GM19452 (cell line): ENCODE measurements at regions not wholly inside any gene's neighbourhood (a gene's known extent, or its start where the extent isn't known, plus 50 kb on each side); places are given as distances from the start of the nearest gene placed in this dataset.

Source experiments
- ATAC-seq: cut with Tn5 transposase; IDR thresholded peaks from one replicate; pipeline ENCODE4 v1.9.1; 2021; ENCODE audit not compliant: unreplicated experiment

DNA sequence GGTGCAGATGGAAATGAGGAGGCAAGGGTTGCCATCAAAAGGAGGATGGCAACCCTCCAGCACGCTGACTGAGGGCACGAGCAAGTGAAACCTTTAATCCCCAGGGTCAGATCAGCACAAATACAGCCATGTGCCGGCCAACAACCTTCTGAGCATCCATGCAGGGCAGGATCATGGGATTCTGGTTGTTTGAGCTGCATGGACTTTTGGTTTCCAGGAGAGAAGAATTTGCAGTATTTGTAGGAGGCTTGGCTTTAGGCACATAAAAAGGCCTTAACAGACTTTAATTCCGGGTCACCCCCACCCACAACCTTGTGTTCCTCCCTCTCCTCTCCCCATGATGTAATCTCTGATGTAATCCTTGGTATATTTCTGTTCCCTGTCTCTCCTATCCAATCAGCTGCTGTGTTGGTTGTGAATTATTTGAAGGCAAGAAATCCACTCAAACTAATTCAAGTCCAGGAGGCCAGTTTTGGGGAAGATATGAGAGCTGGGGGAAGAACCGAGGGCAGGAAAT lies 254.3 kb downstream of the SHQ1 start:
- no peak for ATAC-seq

DNA sequence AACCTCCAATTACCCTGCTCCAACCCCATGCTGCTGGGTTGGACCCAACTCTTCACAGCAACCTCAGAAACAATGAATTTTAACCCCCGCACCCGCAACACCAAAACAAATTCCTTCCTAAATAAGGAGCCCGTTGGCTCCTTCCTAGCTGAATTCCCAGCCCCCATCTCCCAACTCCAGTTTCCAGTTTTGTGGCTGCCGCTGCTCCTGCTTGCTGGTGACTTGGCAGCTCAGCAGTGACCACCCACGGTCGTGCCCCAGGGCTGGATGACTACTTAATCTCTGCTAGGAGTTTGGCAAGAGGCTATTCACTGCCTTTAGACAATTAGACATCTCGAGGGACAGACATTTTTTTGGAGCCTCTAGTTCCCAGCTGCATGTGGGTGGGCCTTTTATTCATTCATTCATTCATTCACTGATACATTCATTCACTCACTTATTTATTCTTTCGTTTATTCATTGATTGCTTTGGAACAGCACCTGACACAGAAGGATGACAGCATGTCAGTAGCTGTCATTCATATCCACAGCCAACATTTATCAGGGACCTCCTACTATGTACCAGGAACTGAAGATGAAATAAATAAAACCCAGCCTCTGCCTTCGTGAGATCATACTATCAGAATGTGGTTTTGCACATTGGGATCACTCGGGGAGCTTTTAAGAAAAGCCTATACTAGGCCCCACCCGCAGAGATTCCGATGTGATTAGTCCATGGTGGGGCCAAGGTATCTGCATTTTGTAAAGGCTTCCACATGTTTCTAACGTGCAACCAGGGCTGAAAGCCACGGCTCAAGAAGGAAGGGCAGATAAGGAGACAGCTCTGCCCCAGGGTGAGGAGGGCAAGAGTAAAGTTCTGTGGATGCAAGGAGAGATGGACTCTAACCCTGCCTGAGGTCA lies 256.5 kb downstream of the SHQ1 start:
- ATAC-seq, result no peak

- no peak for ATAC-seq
These were observed 257.5 kb downstream of the SHQ1 start for GRCh38 chr3:72590732-72591221.

DNA sequence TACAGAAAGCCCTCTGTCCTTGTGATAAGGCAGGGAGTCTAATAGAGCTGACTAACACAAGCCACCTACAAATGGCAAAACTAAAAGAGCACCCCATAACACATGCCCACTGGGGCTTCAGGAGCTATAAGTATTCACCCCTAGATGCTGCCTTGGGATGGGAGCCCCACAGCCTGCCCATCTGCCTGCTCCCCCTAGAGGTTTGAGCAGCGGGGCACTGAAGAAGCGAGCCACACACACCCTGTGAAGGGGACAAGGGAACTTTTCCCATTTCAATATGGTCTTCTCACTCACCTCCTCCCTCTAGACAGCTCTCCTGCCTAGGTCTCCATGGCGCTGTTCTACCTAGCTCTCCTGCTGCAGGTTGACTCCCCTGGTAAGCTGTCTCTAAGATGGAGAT lies 261.0 kb downstream of the SHQ1 start:
- no peak for ATAC-seq

DNA sequence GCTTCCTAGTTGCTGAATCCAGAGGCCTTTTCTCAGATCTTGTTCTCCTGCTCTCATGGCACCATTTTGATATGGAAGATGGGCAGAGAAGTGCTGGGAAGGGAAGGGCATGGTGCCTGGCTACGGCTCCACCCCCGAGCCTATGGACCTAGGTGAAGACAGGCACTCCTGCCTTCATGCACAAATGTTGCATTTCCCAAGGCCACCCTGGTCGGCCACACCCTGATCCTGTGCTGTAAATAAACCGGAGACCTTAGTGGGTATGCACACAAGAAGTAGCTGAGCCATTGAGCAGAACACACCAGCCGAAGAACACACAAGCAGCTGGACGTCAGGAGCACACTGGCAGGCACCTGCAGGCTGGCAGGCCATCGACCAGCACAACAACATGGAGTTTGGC lies 261.6 kb downstream of the SHQ1 start:
- ATAC-seq, result no peak

DNA sequence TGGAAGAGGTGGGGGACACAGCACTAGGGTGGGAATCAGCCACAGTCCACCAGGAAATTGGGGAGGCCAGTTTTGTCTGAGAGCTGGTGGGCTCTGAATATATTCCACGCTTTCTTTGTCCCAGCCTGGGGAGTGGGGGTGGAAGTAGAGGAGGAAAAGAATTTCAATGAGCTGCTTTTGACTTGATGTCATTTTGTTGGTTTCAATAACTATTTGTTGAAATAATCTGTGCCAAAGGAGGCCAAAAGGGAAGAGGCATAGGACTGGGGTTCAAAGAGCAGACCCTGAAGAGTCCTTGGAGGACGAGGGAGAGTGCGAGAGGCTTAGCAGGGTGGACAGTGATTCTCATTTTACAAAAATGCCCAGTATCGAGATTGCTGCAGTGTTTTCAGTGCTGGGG lies 262.3 kb downstream of the SHQ1 start:
- no peak for ATAC-seq

GRCh38 chr3:72584262-72584661 lies 264.0 kb downstream of the SHQ1 start:
- no peak for ATAC-seq

- no peak for ATAC-seq
These were observed 265.3 kb downstream of the SHQ1 start for GRCh38 chr3:72582963-72583362.

- ATAC-seq, result peak; percentile 99
These were observed 265.9 kb downstream of the SHQ1 start for GRCh38 chr3:72582211-72582878.

- no peak for ATAC-seq
These were observed 267.3 kb downstream of the SHQ1 start for GRCh38 chr3:72580900-72581299.

DNA sequence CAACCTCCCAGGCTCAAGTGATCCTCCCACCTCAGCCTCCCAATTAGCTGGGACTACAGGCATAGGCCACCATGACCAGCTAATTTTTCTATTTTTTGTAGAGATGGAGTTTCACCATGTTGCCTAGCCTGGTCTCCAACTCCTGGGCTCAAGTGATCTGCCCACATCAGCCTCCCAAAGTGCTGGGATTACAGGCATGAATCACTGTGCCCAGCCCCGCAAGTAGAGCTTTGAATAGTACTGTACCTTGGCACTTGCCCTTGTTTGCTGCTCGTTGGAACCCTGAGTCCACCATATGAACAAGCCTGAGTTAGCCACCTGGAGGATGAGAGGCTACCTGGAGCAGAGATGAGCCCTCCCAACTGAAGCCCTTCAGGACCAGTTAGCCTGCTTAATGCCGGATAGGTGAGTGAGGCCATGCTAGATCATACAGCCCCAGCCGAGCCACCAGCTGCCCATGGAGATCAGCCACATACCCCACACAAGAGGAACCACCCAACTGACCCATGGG lies 267.9 kb downstream of the SHQ1 start:
- no peak for ATAC-seq

DNA sequence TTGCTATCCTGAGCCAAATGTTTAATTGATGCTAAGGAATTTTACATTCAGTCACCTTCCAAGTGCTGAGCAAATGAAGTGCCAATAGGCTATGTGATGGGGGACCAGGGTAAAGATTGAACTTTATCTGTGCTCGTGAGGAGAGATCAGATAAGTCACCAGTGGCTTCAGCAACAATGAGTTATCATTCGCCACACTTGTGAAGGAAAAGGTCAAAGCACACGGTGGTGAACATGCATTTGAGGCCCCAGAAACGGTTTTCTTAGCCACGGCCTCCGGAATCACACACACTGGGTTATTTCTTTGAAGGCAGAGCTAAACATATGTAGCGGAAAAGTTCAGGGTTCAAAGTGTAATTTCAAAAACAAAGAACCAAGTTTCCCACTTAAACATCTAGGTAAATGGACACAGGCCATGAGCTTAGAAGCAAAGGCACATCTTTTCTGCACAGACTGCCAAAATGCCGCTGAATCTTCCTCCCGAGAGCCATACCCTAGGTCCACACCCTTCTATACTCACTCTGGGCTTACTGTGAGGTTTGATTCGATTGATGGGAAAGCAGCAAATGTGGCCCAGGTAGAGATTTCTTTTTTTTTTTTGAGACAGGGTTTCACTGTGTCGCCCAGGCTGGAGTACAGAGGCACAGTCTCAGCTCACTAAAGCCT lies 268.5 kb downstream of the SHQ1 start:
- ATAC-seq, result no peak

DNA sequence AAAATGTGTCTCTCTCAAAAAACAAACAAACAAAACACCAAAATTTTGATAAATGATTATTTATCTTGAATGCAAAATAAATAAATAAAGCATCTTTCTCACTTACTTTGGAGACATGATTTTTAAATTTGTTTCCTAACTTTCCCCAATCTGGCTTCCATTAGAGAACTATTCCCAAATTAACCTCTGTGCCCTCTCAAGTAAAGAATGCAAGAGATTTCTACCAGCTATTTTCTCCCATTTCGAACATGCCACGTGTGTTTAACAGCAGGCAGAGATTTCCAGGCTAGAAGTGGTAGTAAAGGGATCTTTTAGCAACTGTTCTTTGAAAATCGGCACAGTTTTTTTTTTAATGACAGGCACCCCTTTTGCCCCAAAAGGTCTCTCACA lies 269.1 kb downstream of the SHQ1 start:
- ATAC-seq, result no peak

DNA sequence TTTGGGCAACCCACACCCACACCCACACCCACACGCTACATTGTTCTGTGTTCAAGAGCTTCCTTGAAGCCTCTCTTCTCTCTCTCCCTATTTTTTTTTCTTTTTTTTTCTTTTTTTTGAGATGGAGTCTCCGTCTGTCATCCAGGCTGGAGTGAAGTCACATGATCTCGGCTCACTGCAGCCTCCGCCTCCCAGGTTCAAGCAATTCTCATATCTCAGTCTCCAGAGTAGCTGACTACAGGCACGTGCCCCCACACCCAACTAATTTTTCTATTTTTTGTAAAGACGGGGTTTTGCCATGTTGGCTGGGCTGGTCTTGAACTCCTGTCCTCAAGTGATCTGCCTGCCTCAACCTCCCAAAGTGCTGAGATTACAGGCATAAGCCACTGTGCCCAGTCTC lies 271.1 kb downstream of the SHQ1 start:
- no peak for ATAC-seq

DNA sequence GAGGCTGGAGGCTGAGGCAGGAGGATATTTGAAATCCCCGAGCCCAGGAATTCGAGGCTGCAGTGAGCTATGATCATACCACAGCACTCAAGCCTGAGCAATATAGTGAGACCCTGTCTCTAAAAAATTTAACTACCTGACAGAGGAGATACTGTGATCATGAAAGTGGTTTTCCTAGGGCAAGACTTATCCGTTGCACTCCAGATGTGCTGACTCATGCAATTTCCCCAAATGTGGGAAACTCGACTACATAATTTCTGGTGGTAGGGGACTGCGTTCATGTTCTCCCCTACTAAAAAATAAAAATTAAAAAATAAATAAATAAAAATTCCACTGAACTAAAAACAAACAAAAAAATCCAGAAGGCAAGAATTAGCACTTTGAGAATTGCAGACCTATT lies 271.7 kb downstream of the SHQ1 start:
- ATAC-seq, result no peak

GRCh38 chr3:72574144-72574543 lies 274.1 kb downstream of the SHQ1 start:
- ATAC-seq, result no peak

- no peak for ATAC-seq
These were observed 275.2 kb downstream of the SHQ1 start for GRCh38 chr3:72573051-72573450.

- no peak for ATAC-seq
These were observed 275.7 kb downstream of the SHQ1 start for GRCh38 chr3:72572489-72573007.

DNA sequence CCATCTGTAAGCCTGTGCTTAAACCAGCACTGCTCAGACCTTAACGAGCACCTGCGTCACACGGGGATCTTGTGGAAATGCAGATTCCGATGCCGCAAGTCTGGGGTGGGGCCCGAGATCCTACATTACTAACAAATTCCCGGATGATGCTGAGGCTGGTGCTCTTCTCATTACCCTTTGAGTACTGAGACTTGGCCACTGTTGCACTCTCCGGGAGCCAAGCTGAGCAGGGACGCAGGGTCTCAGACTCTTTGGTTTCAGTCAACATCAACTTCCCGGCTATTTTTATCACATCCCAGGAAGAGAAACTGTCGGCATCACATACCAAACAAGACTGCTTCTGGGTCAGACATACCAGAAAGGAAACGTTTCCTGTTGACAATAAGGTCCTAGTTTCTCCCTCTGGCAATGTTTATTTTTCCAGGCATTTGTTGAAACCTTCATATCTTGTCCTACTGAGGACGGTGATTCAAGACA lies 276.6 kb downstream of the SHQ1 start:
- ATAC-seq, result no peak

DNA sequence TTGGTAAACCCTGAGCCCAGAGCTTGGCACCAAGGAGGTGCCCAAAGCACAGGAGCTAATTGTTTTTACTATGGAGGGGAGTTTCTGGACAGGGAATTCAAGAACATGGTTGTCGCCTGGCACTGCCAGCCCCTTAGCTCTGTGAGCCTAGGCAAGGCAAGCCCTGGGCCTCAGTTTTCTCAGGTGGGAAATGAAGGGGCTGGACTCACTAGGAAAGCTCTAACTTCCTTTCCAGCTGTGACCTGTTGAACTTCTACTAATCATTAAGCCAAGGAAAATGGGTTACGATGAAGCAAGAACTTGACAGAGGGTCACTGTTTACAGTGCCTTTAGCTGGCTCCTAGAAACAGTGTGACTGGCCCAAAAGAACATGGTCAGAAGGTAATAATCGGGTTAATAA lies 277.2 kb downstream of the SHQ1 start:
- ATAC-seq, result no peak
